ENCODE measurements at regions not wholly inside any gene's neighbourhood (a gene's known extent, or its start where the extent isn't known, plus 50 kb on each side); places are given as distances from the start of the nearest gene placed in this dataset.

DNA sequence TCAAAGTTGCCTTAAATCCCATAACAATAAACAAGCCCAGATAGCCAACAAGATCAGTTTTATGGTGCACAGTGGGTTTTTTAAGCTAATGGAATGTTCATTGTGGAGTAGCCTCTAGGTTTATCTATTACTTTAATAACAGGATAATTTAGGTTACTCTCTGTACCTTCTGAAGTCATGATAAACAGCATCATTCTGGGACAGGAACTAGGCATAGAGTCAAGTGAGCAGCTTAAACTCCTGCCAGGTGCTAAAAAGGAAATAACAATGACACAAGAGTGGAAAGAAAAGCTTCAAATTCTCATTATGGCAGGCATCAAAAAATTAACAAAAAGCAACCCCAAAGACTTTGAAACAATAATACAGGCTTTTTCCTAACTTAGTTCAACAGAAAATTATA lies 228.8 kb downstream of the HACE1 start:
- TF ChIP-seq CTCF (IDR thresholded peaks at IDR 0.05; ENCODE audit: insufficient read depth, low read length) = no peak
- DNase-seq (ENCODE audit: low read depth) = no peak
- H3K4me3 ChIP-seq (ENCODE audit: low read depth, low read length) = no peak overlapping the region

DNA sequence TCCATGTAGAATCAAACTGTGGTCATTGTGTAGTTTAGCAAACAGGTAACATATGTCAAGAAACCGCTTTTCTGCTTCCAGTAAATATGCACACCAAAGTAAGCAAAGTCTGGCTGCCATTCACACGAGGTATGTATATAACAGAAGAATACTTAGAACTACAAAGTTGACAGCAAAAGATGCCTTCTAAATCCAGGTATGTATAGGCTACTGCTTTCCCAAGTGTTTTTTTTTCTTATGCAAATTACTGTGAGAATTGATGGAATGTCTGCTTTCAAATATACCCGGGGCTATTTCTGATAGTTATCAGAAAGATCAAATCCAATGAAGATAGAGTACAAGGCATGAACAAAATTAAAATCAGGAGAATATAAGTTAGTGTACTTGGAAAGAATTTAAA lies 229.2 kb downstream of the HACE1 start:
- no peak for DNase-seq (ENCODE audit: low read depth)
- no peak for TF ChIP-seq CTCF (IDR thresholded peaks at IDR 0.05; ENCODE audit: insufficient read depth, low read length)
- no peak overlapping the region for H3K4me3 ChIP-seq (ENCODE audit: low read depth, low read length)

DNA sequence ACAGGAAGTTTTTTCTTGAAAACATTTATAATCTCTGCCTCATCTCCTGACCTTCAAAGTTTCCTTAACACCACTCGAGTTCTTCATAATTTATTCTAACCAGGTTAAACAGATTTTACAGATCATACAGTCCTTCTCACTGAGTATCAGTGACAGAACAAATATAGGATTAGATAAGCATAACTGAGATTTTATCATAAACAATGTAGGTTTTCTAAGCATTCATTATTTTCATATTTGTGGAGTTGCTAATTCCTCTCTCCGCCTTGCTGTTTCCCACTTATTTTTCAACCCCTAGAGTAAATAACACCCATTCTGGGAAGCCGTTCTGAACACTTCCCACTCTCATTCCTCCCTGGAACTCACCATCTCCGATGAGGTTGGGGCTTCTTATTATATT lies 229.9 kb downstream of the HACE1 start:
- DNase-seq (ENCODE audit: low read depth) = no peak
- no peak overlapping the region for H3K4me3 ChIP-seq (ENCODE audit: low read depth, low read length)

GRCh38 chr6:104625536-104625935 lies 234.2 kb downstream of the HACE1 start:
- no peak overlapping the region for H3K4me3 ChIP-seq (ENCODE audit: low read depth, low read length)
- TF ChIP-seq CTCF (IDR thresholded peaks at IDR 0.05; ENCODE audit: insufficient read depth, low read length) = no peak
- DNase-seq (ENCODE audit: low read depth) = peak; percentile 37

More for the DNA sequence above, 229.9 kb downstream of the HACE1 start:
- TF ChIP-seq CTCF (IDR thresholded peaks at IDR 0.05; ENCODE audit: insufficient read depth, low read length) = no peak

DNA sequence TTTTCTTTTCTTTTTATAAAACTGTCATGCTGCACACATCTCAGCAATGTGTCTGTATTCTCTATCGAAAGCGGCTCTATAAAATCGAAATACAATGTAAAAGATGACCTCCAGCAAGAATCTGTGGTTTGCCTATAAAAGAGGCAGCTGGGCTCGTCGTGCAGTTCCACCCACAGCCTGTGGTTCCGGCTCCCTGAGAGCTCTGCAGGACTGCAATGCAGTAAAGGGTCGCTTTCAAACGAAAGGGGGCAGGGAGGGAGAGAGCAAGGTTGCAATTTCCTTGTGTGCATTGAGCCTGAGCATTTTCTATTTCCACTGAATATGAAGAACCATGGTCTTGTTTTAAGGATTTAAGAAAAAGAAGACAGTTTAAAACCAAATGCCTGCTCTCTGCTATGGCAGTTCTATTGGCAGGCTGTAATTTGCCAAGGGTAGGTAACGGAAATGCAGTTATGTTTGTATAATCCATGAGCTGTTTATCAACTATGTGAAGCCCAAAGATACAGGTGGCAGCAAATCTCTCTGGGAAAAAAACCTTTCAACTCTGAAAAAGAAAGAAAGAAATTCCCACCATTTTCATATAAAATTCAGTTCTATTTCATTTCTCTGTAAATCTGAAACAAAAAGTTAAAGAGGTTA lies 236.5 kb downstream of the HACE1 start:
- H3K4me3 ChIP-seq (ENCODE audit: low read depth, low read length) = no peak overlapping the region
- DNase-seq (ENCODE audit: low read depth) = no peak
- no peak for TF ChIP-seq CTCF (IDR thresholded peaks at IDR 0.05; ENCODE audit: insufficient read depth, low read length)

GRCh38 chr6:104621396-104621795 lies 238.3 kb downstream of the HACE1 start:
- no peak for DNase-seq (ENCODE audit: low read depth)
- no peak overlapping the region for H3K4me3 ChIP-seq (ENCODE audit: low read depth, low read length)
- no peak for TF ChIP-seq CTCF (IDR thresholded peaks at IDR 0.05; ENCODE audit: insufficient read depth, low read length)

- TF ChIP-seq CTCF (IDR thresholded peaks at IDR 0.05; ENCODE audit: insufficient read depth, low read length) = no peak
- no peak overlapping the region for H3K4me3 ChIP-seq (ENCODE audit: low read depth, low read length)
- DNase-seq (ENCODE audit: low read depth) = no peak
These were observed 242.1 kb downstream of the HACE1 start for GRCh38 chr6:104617591-104617990.
